Esophagus muscularis mucosa (tissue), 2 donors: ENCODE measurements at regions not wholly inside any gene's neighbourhood (a gene's known extent, or its start where the extent isn't known, plus 50 kb on each side); places are given as distances from the start of the nearest gene placed in this dataset.

Experiments used
- EP300 ChIP-seq: sonication (generic); formaldehyde crosslinking; IDR thresholded peaks from one replicate; pipeline ENCODE4 v1.6.1; 2017; ENCODE audit warnings: antibody characterized with exemption
- POLR2A ChIP-seq: fragments of 450-650 bp; IDR thresholded peaks from one replicate; pipeline ENCODE4 v1.6.1; 2017; ENCODE audit warnings: antibody characterized with exemption, moderate library complexity, mild to moderate bottlenecking, low read depth

DNA sequence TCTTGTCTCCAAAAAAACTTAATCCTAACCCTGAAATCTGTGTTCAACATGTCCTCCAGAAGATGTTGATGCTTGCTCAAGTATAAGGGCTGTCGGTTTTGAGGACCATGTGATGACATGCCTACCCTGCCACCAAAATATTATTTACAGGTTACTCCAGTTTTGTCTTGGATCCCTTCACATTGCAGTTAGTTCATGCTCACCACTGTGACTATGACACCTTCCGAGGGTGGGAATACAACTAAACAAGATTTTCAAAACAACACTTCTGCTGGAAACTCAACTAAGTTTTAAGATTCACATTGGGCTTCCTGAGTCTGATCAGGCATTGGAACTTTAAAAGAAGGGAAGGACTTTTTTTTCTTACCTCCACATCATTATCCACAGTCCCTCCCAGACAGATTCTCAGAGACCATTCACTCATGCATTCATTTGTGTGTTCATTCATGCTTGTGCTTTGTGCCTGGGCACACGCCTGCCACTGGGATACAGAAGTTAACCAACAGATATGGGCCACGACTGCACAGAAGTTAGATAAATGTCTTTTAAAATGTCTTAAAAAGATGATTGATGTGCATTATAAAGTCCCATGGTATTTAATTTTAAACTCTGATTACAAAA, 118.7 kb upstream of the GJE1 start:
- TF ChIP-seq POLR2A (no peak), EP300 (no peak)
